HG03520 (cell line): ENCODE measurements at regions not wholly inside any gene's neighbourhood (a gene's known extent, or its start where the extent isn't known, plus 50 kb on each side); places are given as distances from the start of the nearest gene placed in this dataset.
"Not testable (repeated sequence)": the region's sequence is repeated elsewhere in the genome, so short reads cannot be mapped to it uniquely, and the experiment has no call there.

Experiments
- ATAC-seq: cut with Tn5 transposase; IDR thresholded peaks from one replicate; pipeline ENCODE4 v1.9.1; 2021; ENCODE audit warnings: mild to moderate bottlenecking, moderate library complexity; ENCODE audit not compliant: unreplicated experiment

- peak; percentile 65 for ATAC-seq
These were observed 96.2 kb upstream of the KLHL13 start for GRCh38 chrX:118212817-118213183.

- no peak for ATAC-seq
These were observed 98.7 kb upstream of the KLHL13 start for GRCh38 chrX:118215346-118215745.

- ATAC-seq = no peak
These were observed 99.5 kb upstream of the KLHL13 start for GRCh38 chrX:118216087-118216486.

- ATAC-seq = no peak
These were observed 99.9 kb upstream of the KLHL13 start for GRCh38 chrX:118216509-118216908.

- no peak for ATAC-seq
These were observed 101.5 kb upstream of the KLHL13 start for GRCh38 chrX:118218079-118218478.

- ATAC-seq = no peak
These were observed 102.3 kb upstream of the KLHL13 start for GRCh38 chrX:118218940-118219339.

GRCh38 chrX:118219866-118220265, 103.3 kb upstream of the KLHL13 start:
- no peak for ATAC-seq

GRCh38 chrX:118220509-118220908, 103.9 kb upstream of the KLHL13 start:
- no peak for ATAC-seq

- ATAC-seq = no peak
These were observed 104.7 kb upstream of the KLHL13 start for GRCh38 chrX:118221270-118221669.

GRCh38 chrX:118221733-118222132, 105.1 kb upstream of the KLHL13 start:
- no peak for ATAC-seq

- no peak for ATAC-seq
These were observed 105.8 kb upstream of the KLHL13 start for GRCh38 chrX:118222421-118222820.

GRCh38 chrX:118225711-118226428, 109.3 kb upstream of the KLHL13 start:
- peak; percentile 80 for ATAC-seq

GRCh38 chrX:118228041-118228440, 111.4 kb upstream of the KLHL13 start:
- ATAC-seq = no peak

- ATAC-seq = no peak
These were observed 111.8 kb upstream of the KLHL13 start for GRCh38 chrX:118228456-118228855.

- ATAC-seq = no peak
These were observed 114.4 kb upstream of the WDR44 start for GRCh38 chrX:118231464-118231863.

- ATAC-seq = no peak
These were observed 106.6 kb upstream of the WDR44 start for GRCh38 chrX:118239178-118239870.

GRCh38 chrX:118239913-118240698, 105.8 kb upstream of the WDR44 start:
- ATAC-seq = no peak

GRCh38 chrX:118246961-118247360, 98.9 kb upstream of the WDR44 start:
- not testable (repeated sequence) for ATAC-seq

GRCh38 chrX:118249146-118249545, 96.8 kb upstream of the WDR44 start:
- ATAC-seq = no peak

- ATAC-seq = no peak
These were observed 95.5 kb upstream of the WDR44 start for GRCh38 chrX:118250445-118250844.

- no peak for ATAC-seq
These were observed 94.6 kb upstream of the WDR44 start for GRCh38 chrX:118251271-118251670.

GRCh38 chrX:118252967-118253366, 92.9 kb upstream of the WDR44 start:
- ATAC-seq = no peak
